ENCODE measurements at regions not wholly inside any gene's neighbourhood (a gene's known extent, or its start where the extent isn't known, plus 50 kb on each side); places are given as distances from the start of the nearest gene placed in this dataset.

- no peak for DNase-seq (ENCODE audit: low spot score)
Observed at GRCh38 chr7:46239846-46240245, 318.8 kb upstream of the IGFBP3 start.

GRCh38 chr7:46237466-46237865, 316.4 kb upstream of the IGFBP3 start:
- no peak for DNase-seq (ENCODE audit: low spot score)

- DNase-seq (ENCODE audit: low spot score) = no peak
Observed at GRCh38 chr7:46233585-46234329, 312.7 kb upstream of the IGFBP3 start.

- DNase-seq (ENCODE audit: low spot score) = no peak
Observed at GRCh38 chr7:46230990-46231305, 309.9 kb upstream of the IGFBP3 start.

- DNase-seq (ENCODE audit: low spot score) = no peak
Observed at GRCh38 chr7:46230298-46230989, 309.4 kb upstream of the IGFBP3 start.

GRCh38 chr7:46229409-46229808, 308.3 kb upstream of the IGFBP3 start:
- DNase-seq (ENCODE audit: low spot score) = no peak

GRCh38 chr7:46226860-46227259, 305.8 kb upstream of the IGFBP3 start:
- DNase-seq (ENCODE audit: low spot score) = no peak

- no peak for DNase-seq (ENCODE audit: low spot score)
Observed at GRCh38 chr7:46224363-46224762, 303.3 kb upstream of the IGFBP3 start.

- DNase-seq (ENCODE audit: low spot score) = no peak
Observed at GRCh38 chr7:46220066-46220630, 299.1 kb upstream of the IGFBP3 start.

- DNase-seq (ENCODE audit: low spot score) = no peak
Observed at GRCh38 chr7:46218461-46219200, 297.6 kb upstream of the IGFBP3 start.

- peak; percentile 10 for DNase-seq (ENCODE audit: low spot score)
Observed at GRCh38 chr7:46215987-46216567, 295.0 kb upstream of the IGFBP3 start.

GRCh38 chr7:46214526-46214925, 293.5 kb upstream of the IGFBP3 start:
- DNase-seq (ENCODE audit: low spot score) = no peak

- DNase-seq (ENCODE audit: low spot score) = no peak
Observed at GRCh38 chr7:46213154-46213537, 292.1 kb upstream of the IGFBP3 start.

- DNase-seq (ENCODE audit: low spot score) = no peak
Observed at GRCh38 chr7:46212425-46213153, 291.5 kb upstream of the IGFBP3 start.

- no peak for DNase-seq (ENCODE audit: low spot score)
Observed at GRCh38 chr7:46210467-46210866, 289.4 kb upstream of the IGFBP3 start.

- no peak for DNase-seq (ENCODE audit: low spot score)
Observed at GRCh38 chr7:46209611-46210388, 288.7 kb upstream of the IGFBP3 start.

- DNase-seq (ENCODE audit: low spot score) = no peak
Observed at GRCh38 chr7:46208635-46209525, 287.8 kb upstream of the IGFBP3 start.

- no peak for DNase-seq (ENCODE audit: low spot score)
Observed at GRCh38 chr7:46207931-46208634, 287.0 kb upstream of the IGFBP3 start.

- no peak for DNase-seq (ENCODE audit: low spot score)
Observed at GRCh38 chr7:46206476-46207060, 285.5 kb upstream of the IGFBP3 start.

Measured in globus pallidus (tissue), 1 donor.